ENCODE measurements at regions not wholly inside any gene's neighbourhood (a gene's known extent, or its start where the extent isn't known, plus 50 kb on each side); places are given as distances from the start of the nearest gene placed in this dataset.

DNA sequence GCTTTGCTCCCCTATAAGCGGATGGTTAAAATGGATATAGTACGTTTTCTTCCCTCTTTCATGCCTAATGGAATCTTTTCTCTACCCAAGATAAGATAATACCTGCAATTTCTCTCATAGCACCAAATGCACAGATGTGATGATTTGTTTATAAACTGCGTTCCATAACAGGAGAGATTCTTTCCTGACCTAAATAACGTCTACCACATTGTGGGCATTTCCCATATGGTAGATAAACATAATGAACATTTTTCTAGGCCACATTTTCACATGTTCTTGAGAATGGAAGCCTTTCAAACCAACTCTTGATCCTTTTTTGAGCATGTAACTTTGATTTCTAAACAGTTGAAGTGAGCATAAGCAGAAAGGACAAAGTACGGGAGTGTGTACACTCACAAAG is 448.5 kb downstream of the CSNK1G3 start:
- TF ChIP-seq, protein P1, sequence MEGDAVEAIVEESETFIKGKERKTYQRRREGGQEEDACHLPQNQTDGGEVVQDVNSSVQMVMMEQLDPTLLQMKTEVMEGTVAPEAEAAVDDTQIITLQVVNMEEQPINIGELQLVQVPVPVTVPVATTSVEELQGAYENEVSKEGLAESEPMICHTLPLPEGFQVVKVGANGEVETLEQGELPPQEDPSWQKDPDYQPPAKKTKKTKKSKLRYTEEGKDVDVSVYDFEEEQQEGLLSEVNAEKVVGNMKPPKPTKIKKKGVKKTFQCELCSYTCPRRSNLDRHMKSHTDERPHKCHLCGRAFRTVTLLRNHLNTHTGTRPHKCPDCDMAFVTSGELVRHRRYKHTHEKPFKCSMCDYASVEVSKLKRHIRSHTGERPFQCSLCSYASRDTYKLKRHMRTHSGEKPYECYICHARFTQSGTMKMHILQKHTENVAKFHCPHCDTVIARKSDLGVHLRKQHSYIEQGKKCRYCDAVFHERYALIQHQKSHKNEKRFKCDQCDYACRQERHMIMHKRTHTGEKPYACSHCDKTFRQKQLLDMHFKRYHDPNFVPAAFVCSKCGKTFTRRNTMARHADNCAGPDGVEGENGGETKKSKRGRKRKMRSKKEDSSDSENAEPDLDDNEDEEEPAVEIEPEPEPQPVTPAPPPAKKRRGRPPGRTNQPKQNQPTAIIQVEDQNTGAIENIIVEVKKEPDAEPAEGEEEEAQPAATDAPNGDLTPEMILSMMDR (conservative IDR thresholded peaks at IDR 0.05): no peak
- no peak for TF ChIP-seq ZFX (IDR thresholded peaks at IDR 0.05)
